ENCODE measurements at regions not wholly inside any gene's neighbourhood (a gene's known extent, or its start where the extent isn't known, plus 50 kb on each side); places are given as distances from the start of the nearest gene placed in this dataset.

DNA sequence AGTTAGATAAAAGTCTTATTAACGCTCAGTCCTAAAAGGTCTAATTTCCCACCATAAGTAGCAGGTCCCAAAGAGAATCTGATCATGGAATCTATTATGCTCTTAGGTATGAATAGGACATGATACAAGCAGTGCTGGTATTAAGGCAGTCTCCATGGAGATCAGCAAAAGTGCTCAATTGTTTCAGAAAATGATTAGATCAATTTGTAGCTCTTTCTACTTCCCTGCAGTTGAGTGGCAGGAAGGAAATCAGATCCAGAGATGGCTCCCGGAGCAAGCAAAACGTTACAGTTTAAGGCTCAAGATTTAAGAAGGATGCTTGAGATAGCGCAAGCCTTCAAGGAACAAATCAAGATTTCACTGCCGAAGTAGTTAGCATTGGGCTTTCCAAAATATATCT lies 205.7 kb downstream of the DRD1 start:
- DNase-seq (ENCODE audit: low read depth) = no peak
- no peak overlapping the region for H3K4me3 ChIP-seq (ENCODE audit: low read depth, low read length)
- TF ChIP-seq, protein P1, sequence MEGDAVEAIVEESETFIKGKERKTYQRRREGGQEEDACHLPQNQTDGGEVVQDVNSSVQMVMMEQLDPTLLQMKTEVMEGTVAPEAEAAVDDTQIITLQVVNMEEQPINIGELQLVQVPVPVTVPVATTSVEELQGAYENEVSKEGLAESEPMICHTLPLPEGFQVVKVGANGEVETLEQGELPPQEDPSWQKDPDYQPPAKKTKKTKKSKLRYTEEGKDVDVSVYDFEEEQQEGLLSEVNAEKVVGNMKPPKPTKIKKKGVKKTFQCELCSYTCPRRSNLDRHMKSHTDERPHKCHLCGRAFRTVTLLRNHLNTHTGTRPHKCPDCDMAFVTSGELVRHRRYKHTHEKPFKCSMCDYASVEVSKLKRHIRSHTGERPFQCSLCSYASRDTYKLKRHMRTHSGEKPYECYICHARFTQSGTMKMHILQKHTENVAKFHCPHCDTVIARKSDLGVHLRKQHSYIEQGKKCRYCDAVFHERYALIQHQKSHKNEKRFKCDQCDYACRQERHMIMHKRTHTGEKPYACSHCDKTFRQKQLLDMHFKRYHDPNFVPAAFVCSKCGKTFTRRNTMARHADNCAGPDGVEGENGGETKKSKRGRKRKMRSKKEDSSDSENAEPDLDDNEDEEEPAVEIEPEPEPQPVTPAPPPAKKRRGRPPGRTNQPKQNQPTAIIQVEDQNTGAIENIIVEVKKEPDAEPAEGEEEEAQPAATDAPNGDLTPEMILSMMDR (IDR thresholded peaks at IDR 0.05; ENCODE audit: low read depth, low read length, missing control alignments) = no peak

DNA sequence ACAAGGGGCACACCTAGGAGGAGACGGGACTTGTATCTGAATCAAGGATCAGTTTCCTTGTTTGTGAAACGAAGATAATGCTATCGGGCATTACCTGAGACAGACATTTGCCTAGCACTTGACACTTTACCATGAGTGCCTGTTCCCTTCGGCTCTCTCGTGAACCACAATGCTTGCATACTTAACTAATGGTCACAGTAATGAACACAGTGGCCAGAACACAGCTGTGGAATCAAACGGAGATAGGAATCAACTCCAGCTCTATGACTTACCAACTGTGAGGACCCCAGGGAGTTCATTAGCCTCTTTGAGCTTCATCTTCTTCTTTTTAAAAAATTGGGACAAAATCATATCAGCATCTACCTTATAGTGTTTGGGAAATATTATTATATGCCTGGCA lies 207.8 kb downstream of the DRD1 start:
- TF ChIP-seq, protein P1 (IDR thresholded peaks at IDR 0.05; ENCODE audit: low read depth, low read length, missing control alignments) = no peak
- DNase-seq (ENCODE audit: low read depth) = no peak
- no peak overlapping the region for H3K4me3 ChIP-seq (ENCODE audit: low read depth, low read length)

DNA sequence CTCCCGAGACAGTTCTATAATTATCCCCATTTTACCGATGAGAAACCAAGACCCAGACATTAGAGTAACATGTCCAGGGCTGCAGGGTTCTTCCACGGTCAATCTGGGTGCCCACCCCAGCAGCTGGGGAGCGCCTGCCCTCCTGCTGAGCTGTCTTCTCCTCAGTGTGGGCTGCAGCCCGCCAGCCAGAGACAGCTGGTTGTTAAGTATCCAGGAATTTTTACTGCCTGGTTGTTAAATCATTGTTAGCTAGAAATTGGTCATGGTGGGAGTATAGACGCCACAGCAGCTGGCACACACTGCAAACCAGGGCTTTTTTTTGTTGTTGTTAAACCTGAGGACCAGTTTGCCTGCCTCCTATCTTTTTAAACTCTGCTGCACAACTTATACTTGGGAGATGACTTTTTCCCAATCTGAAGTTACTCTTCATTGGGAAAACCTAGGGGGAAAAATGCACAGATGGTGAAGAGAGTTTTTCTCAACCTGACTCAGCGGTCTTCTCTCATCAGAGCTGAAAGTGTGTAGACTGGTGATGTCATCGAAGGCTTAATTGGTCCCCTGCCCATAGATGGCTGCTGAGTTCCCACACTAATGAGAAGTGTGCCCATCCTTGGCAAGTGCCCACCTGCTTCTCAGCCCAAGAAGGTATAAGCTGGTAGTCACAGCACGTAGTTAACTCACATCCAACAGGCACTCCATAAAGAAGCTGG lies 208.6 kb downstream of the DRD1 start:
- TF ChIP-seq, protein P1 (IDR thresholded peaks at IDR 0.05; ENCODE audit: low read depth, low read length, missing control alignments) = no peak
- H3K4me3 ChIP-seq (ENCODE audit: low read depth, low read length) = no peak overlapping the region
- DNase-seq (ENCODE audit: low read depth) = no peak

DNA sequence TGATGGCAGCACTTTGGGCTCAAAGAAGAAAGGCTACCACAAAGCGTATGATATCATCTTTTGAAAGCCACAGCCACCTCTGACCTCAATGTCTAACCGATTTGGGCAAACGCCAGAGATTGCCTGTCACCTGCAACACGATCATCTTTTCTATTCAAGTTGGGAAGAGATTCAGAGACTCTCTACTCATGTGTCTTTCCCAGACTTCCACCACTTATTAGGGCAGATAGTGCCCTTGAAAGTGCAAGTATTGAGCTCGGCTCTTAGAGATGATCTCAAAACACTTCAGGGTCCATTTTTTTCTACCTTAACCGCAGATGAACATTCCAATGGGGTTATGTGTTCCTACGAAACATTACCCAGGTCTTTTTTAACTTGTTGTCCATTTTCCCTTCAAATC lies 213.7 kb downstream of the DRD1 start:
- no peak overlapping the region for H3K4me3 ChIP-seq (ENCODE audit: low read depth, low read length)
- TF ChIP-seq, protein P1 (IDR thresholded peaks at IDR 0.05; ENCODE audit: low read depth, low read length, missing control alignments) = no peak
- DNase-seq (ENCODE audit: low read depth) = no peak

DNA sequence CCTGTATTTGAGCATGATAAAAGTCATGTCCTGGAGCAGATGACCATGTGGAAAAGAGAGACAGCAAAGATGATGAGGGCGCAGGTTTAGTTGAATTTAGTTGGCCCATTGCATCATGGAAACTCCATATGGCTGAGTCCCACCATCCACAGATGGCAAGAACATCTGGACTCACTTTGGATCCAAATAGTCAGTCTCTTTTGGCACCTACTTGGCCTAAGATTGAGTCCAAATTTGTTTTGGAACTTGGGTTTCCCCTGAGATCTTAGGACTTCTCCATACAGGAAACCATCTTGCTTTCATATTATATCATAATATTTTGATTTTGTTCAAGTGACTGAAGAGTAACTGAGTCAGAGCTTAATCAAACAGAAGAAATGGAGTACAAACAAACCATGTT lies 217.5 kb downstream of the DRD1 start:
- H3K4me3 ChIP-seq (ENCODE audit: low read depth, low read length) = no peak overlapping the region
- DNase-seq (ENCODE audit: low read depth) = no peak
- TF ChIP-seq, protein P1 (IDR thresholded peaks at IDR 0.05; ENCODE audit: low read depth, low read length, missing control alignments) = no peak

DNA sequence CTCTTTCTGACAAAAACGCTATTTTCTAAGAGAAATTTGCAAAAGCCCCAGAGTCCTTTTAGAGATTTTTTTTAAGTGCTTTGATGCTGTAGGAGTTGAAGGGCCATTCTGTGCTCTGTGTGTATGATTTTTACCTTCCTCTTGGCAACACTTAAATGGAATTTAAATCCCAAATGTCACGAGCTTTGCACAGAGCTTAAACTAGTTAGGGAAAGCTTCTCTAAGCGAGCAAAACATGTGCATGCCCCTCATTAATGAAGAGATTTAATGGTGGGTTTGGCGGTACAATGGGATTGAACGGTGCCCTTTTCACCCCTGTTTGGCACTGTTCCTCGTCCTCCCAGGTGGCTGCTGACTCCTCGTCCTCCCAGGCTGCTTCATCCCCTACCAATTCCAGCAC lies 220.7 kb downstream of the DRD1 start:
- TF ChIP-seq, protein P1 (IDR thresholded peaks at IDR 0.05; ENCODE audit: low read depth, low read length, missing control alignments) = no peak
- H3K4me3 ChIP-seq (ENCODE audit: low read depth, low read length) = no peak overlapping the region
- DNase-seq (ENCODE audit: low read depth) = no peak

DNA sequence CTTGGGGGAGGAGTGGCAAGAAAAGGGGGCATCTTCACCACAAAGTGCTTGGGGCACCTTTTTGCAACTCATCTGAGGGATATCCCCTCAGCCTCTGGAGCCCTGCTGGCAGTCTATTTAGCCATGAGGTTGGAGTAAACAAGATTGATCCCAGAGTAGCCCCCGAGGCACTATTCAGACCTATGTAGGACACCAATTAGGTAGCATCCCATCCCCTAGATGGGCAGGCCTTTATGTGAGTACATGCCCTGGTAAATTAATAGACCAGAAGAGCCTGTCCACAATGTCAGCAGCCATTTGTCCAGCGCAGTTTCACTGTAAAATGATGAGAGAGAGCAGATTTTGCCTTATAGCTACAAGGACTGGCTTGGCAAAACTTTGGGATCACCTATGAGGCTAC lies 221.4 kb downstream of the DRD1 start:
- H3K4me3 ChIP-seq (ENCODE audit: low read depth, low read length) = no peak overlapping the region
- TF ChIP-seq, protein P1 (IDR thresholded peaks at IDR 0.05; ENCODE audit: low read depth, low read length, missing control alignments) = no peak
- no peak for DNase-seq (ENCODE audit: low read depth)

Measured in GM12864 (cell line).